ENCODE measurements at regions not wholly inside any gene's neighbourhood (a gene's known extent, or its start where the extent isn't known, plus 50 kb on each side); places are given as distances from the start of the nearest gene placed in this dataset.
"Not testable (repeated sequence)": the region's sequence is repeated elsewhere in the genome, so short reads cannot be mapped to it uniquely, and the experiment has no call there.

GRCh38 chr6:74705451-74705850 is 500.4 kb downstream of the COL12A1 start:
- DNase-seq (no peak), ATAC-seq (no peak)
- intact Hi-C loops (cut with micrococcal nuclease): no loop called here
- H3K36me3 ChIP-seq (ENCODE audit: control insufficient read depth, insufficient read depth, low read length): no peaks in the 10 kb centered on the region
- H3K9me3 Mint-ChIP-seq: peaks cover 11% of the 10 kb centered on the region in 2 donors
- no peak overlapping the region for H3K4me3 Mint-ChIP-seq
- H3K27ac ChIP-seq (ENCODE audit: low read length): no peak overlapping the region
- 57% methylated on average over 1 of the region's 1 CpG for WGBS (ENCODE audit: insufficient coverage)
- no peak overlapping the region for H3K27ac Mint-ChIP-seq
- no peaks in the 10 kb centered on the region for H3K9me3 ChIP-seq (ENCODE audit: control insufficient read depth, insufficient read depth, low read length)
- TF ChIP-seq CTCF (IDR thresholded peaks at IDR 0.05): no peak
- H3K4me3 ChIP-seq (ENCODE audit: low read length): no peak overlapping the region
- no peaks in the 10 kb centered on the region for H3K4me1 ChIP-seq (ENCODE audit: control insufficient read depth, insufficient read depth, low read length)
- H3K27me3 Mint-ChIP-seq (ENCODE audit: low read depth in 2 of 2): no peaks in the 10 kb centered on the region
- H3K27me3 ChIP-seq (ENCODE audit: control insufficient read depth, insufficient read depth, low read length): no peaks in the 10 kb centered on the region
- H3K36me3 Mint-ChIP-seq: no peaks in the 10 kb centered on the region
- no peaks in the 10 kb centered on the region for H3K4me1 Mint-ChIP-seq

GRCh38 chr6:74704540-74704939 is 501.3 kb downstream of the COL12A1 start:
- intact Hi-C loops (cut with micrococcal nuclease); H3K4me3 ChIP-seq (ENCODE audit: low read length); ATAC-seq; H3K9me3 ChIP-seq (ENCODE audit: control insufficient read depth, insufficient read depth, low read length); H3K4me1 ChIP-seq (ENCODE audit: control insufficient read depth, insufficient read depth, low read length); H3K4me1 Mint-ChIP-seq; H3K4me3 Mint-ChIP-seq; H3K27me3 ChIP-seq (ENCODE audit: control insufficient read depth, insufficient read depth, low read length); DNase-seq; H3K27ac Mint-ChIP-seq; H3K36me3 Mint-ChIP-seq; H3K27me3 Mint-ChIP-seq (ENCODE audit: low read depth in 2 of 2); H3K36me3 ChIP-seq (ENCODE audit: control insufficient read depth, insufficient read depth, low read length); H3K27ac ChIP-seq (ENCODE audit: low read length): not testable (repeated sequence)
- H3K9me3 Mint-ChIP-seq: peaks cover 11% of the 10 kb centered on the region in 2 donors
- WGBS (ENCODE audit: insufficient coverage): 96% methylated on average over 5 of the region's 7 CpGs

GRCh38 chr6:74690365-74690764 is 515.5 kb downstream of the COL12A1 start:
- Histone ChIP-seq H3K36me3 (ENCODE audit: control insufficient read depth, insufficient read depth, low read length) (no peaks in the 10 kb centered on the region), H3K27ac (ENCODE audit: low read length) (no peak overlapping the region), H3K4me3 (ENCODE audit: low read length) (no peak overlapping the region), H3K9me3 (ENCODE audit: control insufficient read depth, insufficient read depth, low read length) (no peaks in the 10 kb centered on the region), H3K27me3 (ENCODE audit: control insufficient read depth, insufficient read depth, low read length) (no peaks in the 10 kb centered on the region), H3K4me1 (ENCODE audit: control insufficient read depth, insufficient read depth, low read length) (no peaks in the 10 kb centered on the region)
- intact Hi-C loops (cut with micrococcal nuclease): no loop called here
- H3K36me3 Mint-ChIP-seq: no peaks in the 10 kb centered on the region
- TF ChIP-seq CTCF (IDR thresholded peaks at IDR 0.05): no peak
- no peaks in the 10 kb centered on the region for H3K4me1 Mint-ChIP-seq
- H3K27ac Mint-ChIP-seq: no peak overlapping the region
- peaks cover 9% of the 10 kb centered on the region in 2 donors for H3K9me3 Mint-ChIP-seq
- no peak overlapping the region for H3K4me3 Mint-ChIP-seq
- 88% methylated on average over 1 of the region's 2 CpGs for WGBS (ENCODE audit: insufficient coverage)
- no peaks in the 10 kb centered on the region for H3K27me3 Mint-ChIP-seq (ENCODE audit: low read depth in 2 of 2)
- DNase-seq: no peak
- ATAC-seq: no peak

GRCh38 chr6:74689601-74690000 is 516.3 kb downstream of the COL12A1 start:
- Histone ChIP-seq H3K9me3 (ENCODE audit: control insufficient read depth, insufficient read depth, low read length) (peaks cover 6% of the 10 kb centered on the region), H3K36me3 (ENCODE audit: control insufficient read depth, insufficient read depth, low read length) (no peaks in the 10 kb centered on the region), H3K4me1 (ENCODE audit: control insufficient read depth, insufficient read depth, low read length) (no peaks in the 10 kb centered on the region), H3K4me3 (ENCODE audit: low read length) (no peak overlapping the region), H3K27ac (ENCODE audit: low read length) (no peak overlapping the region), H3K27me3 (ENCODE audit: control insufficient read depth, insufficient read depth, low read length) (no peaks in the 10 kb centered on the region)
- no peak for TF ChIP-seq CTCF (IDR thresholded peaks at IDR 0.05)
- WGBS (ENCODE audit: insufficient coverage): 82% methylated on average over 2 of the region's 2 CpGs
- Mint-ChIP-seq H3K36me3 (no peaks in the 10 kb centered on the region), H3K9me3 (peaks cover 7% of the 10 kb centered on the region in 2 donors), H3K27ac (no peak overlapping the region), H3K4me3 (no peak overlapping the region), H3K4me1 (no peaks in the 10 kb centered on the region), H3K27me3 (ENCODE audit: low read depth in 2 of 2) (no peaks in the 10 kb centered on the region)
- ATAC-seq (no peak), DNase-seq (no peak)
- intact Hi-C loops (cut with micrococcal nuclease): no loop called here
